GM19372 (cell line): ENCODE measurements at regions not wholly inside any gene's neighbourhood (a gene's known extent, or its start where the extent isn't known, plus 50 kb on each side); places are given as distances from the start of the nearest gene placed in this dataset.
"Not testable (repeated sequence)": the region's sequence is repeated elsewhere in the genome, so short reads cannot be mapped to it uniquely, and the experiment has no call there.

ENCODE experiments used
- ATAC-seq: cut with Tn5 transposase; IDR thresholded peaks from one replicate; pipeline ENCODE4 v1.9.1; 2021; ENCODE audit warnings: mild to moderate bottlenecking, low read depth, moderate library complexity; ENCODE audit not compliant: unreplicated experiment

- no peak for ATAC-seq
These were observed 67.0 kb upstream of the SFSWAP start for GRCh38 chr12:131643631-131644452.

- ATAC-seq: no peak
These were observed 66.4 kb upstream of the SFSWAP start for GRCh38 chr12:131644481-131644880.

GRCh38 chr12:131644917-131645316 is 66.0 kb upstream of the SFSWAP start:
- ATAC-seq: not testable (repeated sequence)

- ATAC-seq: not testable (repeated sequence)
These were observed 65.3 kb upstream of the SFSWAP start for GRCh38 chr12:131645557-131645956.

GRCh38 chr12:131646444-131646843 is 64.4 kb upstream of the SFSWAP start:
- not testable (repeated sequence) for ATAC-seq

GRCh38 chr12:131647667-131648066 is 63.2 kb upstream of the SFSWAP start:
- ATAC-seq: no peak

GRCh38 chr12:131655469-131656174 is 55.3 kb upstream of the SFSWAP start:
- ATAC-seq: not testable (repeated sequence)

GRCh38 chr12:131656796-131657195 is 54.1 kb upstream of the SFSWAP start:
- not testable (repeated sequence) for ATAC-seq

- ATAC-seq: not testable (repeated sequence)
These were observed 52.3 kb upstream of the SFSWAP start for GRCh38 chr12:131658605-131659004.

GRCh38 chr12:131659484-131659883 is 51.4 kb upstream of the SFSWAP start:
- ATAC-seq: not testable (repeated sequence)

- not testable (repeated sequence) for ATAC-seq
These were observed 50.9 kb upstream of the SFSWAP start for GRCh38 chr12:131659976-131660375.

- not testable (repeated sequence) for ATAC-seq
These were observed 50.5 kb upstream of the SFSWAP start for GRCh38 chr12:131660401-131660800.
